ENCODE measurements at regions not wholly inside any gene's neighbourhood (a gene's known extent, or its start where the extent isn't known, plus 50 kb on each side); places are given as distances from the start of the nearest gene placed in this dataset.
"Not testable (repeated sequence)": the region's sequence is repeated elsewhere in the genome, so short reads cannot be mapped to it uniquely, and the experiment has no call there.

DNA sequence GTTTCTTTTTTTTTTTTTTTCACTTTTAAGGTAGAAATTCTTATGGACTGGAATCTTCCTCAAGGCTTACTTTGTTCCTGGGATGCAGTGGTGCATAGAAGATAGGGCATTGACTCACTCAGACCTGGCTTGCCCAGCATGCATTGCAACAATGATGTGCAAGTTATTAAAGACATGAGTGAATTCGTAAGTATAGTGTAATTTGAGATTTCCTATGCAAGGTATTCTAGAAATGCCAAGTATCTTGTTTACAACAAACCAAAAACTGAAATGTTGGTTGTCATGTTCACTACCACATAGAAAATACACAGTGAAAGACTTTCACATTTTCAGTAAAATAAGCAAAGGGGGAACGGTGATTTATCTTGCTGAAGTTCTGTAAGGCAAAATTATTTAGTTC is 56.5 kb upstream of the FNDC3B start:
- DNase-seq, result no peak

- not testable (repeated sequence) for DNase-seq
These were observed 55.7 kb upstream of the FNDC3B start for GRCh38 chr3:171983685-171984084.

DNA sequence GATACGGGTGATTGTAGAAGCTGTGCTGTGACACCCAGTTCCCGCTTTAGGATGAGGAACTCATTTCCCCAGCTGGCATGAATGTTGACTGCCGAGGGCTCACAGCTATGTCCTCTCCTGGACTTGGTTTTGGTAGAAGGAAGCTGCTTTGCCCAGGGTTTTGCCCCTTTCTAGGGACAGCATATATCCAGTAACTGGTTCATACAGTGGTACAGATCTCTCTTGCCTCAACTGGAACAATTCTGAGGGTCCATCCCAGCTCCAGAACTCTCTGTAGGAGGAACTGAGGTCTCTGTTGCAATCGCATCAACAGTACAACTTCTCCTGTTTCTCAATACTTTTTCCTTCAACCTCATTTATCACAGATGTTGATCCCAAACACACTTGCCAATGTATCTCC is 54.5 kb upstream of the FNDC3B start:
- DNase-seq, result no peak

- no peak for DNase-seq
These were observed 53.2 kb upstream of the FNDC3B start for GRCh38 chr3:171986176-171986575.

DNA sequence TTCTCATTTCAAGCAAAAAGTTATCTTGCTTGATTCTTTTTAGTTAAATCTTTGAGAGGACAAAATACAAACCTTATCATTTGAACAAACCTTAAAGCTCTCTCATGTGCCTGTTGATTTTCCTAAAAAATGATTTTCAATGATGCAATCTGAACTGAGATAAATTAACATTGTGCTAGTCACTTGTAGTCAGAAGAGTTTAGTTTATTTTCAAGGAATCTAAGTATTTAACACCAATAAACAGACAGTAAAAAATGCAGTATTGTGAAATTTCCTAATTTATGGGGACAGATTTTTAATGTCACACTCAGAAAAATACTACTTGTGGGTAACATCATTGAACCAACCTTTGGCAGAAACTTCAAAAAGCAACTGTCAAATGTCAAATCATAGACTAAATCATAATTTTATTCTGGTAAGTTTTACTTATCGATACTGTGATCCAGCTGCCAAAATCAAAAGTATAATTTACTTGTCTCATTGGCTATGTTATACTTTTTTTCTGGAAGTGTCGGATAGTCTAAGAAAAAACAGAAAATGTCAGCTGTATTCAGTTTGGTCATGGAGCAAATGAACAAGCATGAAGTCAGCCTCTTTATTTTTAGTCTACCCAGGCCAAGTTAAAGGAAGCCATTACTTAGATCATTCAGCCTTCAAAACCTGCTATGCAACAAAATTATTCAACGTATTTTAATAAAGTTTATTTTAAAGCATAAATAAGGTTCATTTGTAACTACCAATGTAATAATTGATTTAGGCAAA is 52.4 kb upstream of the FNDC3B start:
- DNase-seq, result no peak

Measured in SHP77 (cell line).